Liver (tissue), 2 donors: ENCODE measurements at regions not wholly inside any gene's neighbourhood (a gene's known extent, or its start where the extent isn't known, plus 50 kb on each side); places are given as distances from the start of the nearest gene placed in this dataset.

Source experiments
- RAD21 ChIP-seq, 2 donors: IDR thresholded peaks; 2 replicates each; pipeline ENCODE4 v1.6.1; 2016; ENCODE audit warnings: antibody characterized with exemption in 2 of 2, mild to moderate bottlenecking in 2 of 2
- TF ChIP-seq, protein P1 (sequence below): IDR thresholded peaks from 2 replicates; pipeline ENCODE4 v1.6.1; 2016; ENCODE audit warnings: antibody characterized with exemption
- TF ChIP-seq, protein P2 (sequence below): IDR thresholded peaks from 2 replicates; pipeline ENCODE4 v1.6.1; 2016; ENCODE audit warnings: antibody characterized with exemption, mild to moderate bottlenecking
- TF ChIP-seq, protein P3 (sequence below): IDR thresholded peaks from 2 replicates; pipeline ENCODE4 v1.6.1; 2016; ENCODE audit warnings: antibody characterized with exemption
- donor health status: healthy.

DNA sequence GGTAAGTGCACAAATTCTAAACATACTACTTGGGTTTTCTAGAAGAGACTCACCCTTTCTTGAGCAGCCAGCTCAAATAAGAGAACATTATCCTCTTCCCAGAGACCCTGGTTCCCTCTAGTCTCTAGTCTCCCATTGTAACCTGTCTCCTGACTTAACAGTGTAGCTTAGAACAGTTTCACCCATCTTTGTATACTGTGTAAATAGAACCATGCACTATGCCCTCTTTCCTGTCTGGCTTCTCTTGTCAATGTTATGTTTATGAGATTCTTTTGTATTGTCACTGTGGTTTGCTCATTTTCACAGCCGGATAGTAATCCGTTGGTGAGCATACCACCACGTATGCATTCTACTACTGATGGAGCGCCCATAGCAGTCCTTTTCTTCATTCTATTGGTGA lies 227.4 kb upstream of the PLPP4 start:
- TF ChIP-seq, protein P1, sequence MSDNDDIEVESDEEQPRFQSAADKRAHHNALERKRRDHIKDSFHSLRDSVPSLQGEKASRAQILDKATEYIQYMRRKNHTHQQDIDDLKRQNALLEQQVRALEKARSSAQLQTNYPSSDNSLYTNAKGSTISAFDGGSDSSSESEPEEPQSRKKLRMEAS, result no peak
- TF ChIP-seq, protein P2, sequence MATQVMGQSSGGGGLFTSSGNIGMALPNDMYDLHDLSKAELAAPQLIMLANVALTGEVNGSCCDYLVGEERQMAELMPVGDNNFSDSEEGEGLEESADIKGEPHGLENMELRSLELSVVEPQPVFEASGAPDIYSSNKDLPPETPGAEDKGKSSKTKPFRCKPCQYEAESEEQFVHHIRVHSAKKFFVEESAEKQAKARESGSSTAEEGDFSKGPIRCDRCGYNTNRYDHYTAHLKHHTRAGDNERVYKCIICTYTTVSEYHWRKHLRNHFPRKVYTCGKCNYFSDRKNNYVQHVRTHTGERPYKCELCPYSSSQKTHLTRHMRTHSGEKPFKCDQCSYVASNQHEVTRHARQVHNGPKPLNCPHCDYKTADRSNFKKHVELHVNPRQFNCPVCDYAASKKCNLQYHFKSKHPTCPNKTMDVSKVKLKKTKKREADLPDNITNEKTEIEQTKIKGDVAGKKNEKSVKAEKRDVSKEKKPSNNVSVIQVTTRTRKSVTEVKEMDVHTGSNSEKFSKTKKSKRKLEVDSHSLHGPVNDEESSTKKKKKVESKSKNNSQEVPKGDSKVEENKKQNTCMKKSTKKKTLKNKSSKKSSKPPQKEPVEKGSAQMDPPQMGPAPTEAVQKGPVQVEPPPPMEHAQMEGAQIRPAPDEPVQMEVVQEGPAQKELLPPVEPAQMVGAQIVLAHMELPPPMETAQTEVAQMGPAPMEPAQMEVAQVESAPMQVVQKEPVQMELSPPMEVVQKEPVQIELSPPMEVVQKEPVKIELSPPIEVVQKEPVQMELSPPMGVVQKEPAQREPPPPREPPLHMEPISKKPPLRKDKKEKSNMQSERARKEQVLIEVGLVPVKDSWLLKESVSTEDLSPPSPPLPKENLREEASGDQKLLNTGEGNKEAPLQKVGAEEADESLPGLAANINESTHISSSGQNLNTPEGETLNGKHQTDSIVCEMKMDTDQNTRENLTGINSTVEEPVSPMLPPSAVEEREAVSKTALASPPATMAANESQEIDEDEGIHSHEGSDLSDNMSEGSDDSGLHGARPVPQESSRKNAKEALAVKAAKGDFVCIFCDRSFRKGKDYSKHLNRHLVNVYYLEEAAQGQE, result no peak
- TF ChIP-seq, protein P3, sequence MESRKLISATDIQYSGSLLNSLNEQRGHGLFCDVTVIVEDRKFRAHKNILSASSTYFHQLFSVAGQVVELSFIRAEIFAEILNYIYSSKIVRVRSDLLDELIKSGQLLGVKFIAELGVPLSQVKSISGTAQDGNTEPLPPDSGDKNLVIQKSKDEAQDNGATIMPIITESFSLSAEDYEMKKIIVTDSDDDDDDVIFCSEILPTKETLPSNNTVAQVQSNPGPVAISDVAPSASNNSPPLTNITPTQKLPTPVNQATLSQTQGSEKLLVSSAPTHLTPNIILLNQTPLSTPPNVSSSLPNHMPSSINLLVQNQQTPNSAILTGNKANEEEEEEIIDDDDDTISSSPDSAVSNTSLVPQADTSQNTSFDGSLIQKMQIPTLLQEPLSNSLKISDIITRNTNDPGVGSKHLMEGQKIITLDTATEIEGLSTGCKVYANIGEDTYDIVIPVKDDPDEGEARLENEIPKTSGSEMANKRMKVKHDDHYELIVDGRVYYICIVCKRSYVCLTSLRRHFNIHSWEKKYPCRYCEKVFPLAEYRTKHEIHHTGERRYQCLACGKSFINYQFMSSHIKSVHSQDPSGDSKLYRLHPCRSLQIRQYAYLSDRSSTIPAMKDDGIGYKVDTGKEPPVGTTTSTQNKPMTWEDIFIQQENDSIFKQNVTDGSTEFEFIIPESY, result no peak
- TF ChIP-seq RAD21 (IDR thresholded peaks at IDR 0.05), result no peak
